Kidney tubule cell (primary cell): ENCODE measurements at regions not wholly inside any gene's neighbourhood (a gene's known extent, or its start where the extent isn't known, plus 50 kb on each side); places are given as distances from the start of the nearest gene placed in this dataset.

Source experiments
- DNase-seq: peaks from one replicate; pipeline ENCODE4 v3.0.0-alpha.2; 2018; ENCODE audit warnings: low spot score

DNA sequence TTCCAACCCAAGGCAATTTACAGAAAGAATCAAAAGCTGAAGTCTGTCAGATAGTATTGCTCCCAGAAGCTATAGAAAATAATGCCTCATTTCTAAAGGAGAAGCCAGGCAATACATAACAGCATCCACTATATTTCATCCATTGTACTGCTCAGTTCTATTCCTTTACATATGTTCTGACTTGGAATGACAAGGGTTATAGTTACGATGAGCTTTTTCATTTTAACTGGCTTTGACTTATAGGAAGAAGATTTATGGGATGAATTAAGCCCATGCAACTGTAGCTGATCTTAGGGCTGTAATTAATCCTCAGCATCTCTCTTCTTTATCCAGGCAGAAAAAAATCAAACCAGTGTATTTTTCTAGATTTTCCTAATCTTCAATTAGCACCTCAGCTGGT lies 676.3 kb upstream of the CCDC54 start:
- DNase-seq = no peak

GRCh38 chr3:106703524-106703923 lies 673.7 kb upstream of the CCDC54 start:
- no peak for DNase-seq

DNA sequence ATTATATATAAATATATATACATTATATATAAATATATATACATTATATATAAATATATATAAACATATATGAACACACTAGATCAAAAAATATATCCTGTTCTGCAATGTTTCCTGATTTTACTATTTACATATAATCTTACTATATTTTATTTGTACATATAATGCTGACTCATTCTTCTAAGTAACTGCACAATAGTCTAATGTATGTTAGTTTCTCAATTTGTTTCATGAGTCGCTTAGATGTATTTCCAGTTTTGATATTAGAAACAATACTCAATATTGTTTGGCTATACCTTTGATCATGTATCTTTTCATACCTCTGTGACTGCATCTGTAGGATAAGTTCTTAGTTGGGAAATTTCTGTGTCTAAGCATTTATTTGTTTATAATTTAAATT lies 669.9 kb upstream of the CCDC54 start:
- DNase-seq = no peak

- peak; percentile 39 for DNase-seq
Observed at GRCh38 chr3:106710596-106710995, 666.6 kb upstream of the CCDC54 start.

DNA sequence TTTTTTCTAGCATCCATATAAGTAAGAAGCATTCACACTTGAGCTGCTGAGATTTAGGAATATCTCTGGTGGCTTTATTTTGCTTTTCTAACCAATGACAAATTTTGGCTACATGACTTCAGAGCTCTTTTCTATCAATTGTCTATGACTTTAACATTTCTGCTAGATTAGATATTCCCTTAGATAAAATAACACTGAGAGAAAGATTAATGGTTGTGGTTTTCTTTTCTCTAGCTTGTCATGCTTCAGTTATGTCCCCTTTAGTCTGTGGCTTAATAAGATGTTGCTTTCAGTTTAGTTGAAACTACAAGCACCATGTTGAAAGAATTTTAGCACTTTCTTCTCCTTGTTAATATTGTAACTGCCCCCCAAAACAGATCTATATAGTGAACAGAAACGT lies 665.6 kb upstream of the CCDC54 start:
- DNase-seq = peak; percentile 72

- DNase-seq = no peak
Observed at GRCh38 chr3:106714400-106714799, 662.8 kb upstream of the CCDC54 start.

DNA sequence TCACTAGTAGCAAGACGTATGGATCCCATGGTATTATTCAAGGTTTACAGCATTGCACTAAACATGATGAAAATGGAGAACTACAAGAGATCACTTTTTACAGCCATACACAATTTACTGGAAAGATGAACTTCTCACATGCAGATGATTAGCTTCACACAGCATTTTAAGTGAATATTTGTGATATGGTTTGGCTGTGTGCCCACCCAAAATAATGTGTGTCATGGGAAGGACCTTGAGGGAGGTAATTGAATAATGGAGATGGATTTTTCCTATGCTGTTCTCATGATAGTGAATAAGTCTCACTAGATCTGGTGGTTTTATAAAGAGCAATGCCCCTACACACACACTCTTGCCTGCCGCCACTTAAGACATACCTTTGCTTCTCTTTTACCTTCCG lies 662.0 kb upstream of the CCDC54 start:
- no peak for DNase-seq

- DNase-seq = no peak
Observed at GRCh38 chr3:106717178-106717780, 660.0 kb upstream of the CCDC54 start.

GRCh38 chr3:106719077-106719476 lies 658.2 kb upstream of the CCDC54 start:
- DNase-seq = no peak

GRCh38 chr3:106719583-106719982 lies 657.7 kb upstream of the CCDC54 start:
- DNase-seq = no peak

DNA sequence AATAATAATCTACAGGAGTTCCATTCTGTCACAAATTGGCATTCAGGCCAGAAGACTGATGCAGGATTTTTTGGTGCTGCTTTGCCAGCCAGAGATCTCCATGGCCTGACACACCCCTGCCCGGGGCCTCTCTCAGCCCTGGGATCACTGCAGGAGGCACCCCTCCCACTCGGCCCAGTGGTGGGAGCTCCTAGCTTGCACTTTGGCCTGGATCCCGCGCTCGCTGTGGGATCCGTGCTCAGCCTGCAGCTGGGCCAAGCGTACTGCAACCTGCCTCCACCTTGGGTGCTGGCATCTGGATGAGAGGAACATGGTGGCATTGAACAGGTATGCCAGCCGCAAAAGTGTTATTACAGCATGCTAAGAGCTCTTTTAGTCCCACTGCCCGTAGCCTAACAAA lies 656.7 kb upstream of the CCDC54 start:
- no peak for DNase-seq

- DNase-seq = peak; percentile 9
Observed at GRCh38 chr3:106725566-106725965, 651.7 kb upstream of the CCDC54 start.

DNA sequence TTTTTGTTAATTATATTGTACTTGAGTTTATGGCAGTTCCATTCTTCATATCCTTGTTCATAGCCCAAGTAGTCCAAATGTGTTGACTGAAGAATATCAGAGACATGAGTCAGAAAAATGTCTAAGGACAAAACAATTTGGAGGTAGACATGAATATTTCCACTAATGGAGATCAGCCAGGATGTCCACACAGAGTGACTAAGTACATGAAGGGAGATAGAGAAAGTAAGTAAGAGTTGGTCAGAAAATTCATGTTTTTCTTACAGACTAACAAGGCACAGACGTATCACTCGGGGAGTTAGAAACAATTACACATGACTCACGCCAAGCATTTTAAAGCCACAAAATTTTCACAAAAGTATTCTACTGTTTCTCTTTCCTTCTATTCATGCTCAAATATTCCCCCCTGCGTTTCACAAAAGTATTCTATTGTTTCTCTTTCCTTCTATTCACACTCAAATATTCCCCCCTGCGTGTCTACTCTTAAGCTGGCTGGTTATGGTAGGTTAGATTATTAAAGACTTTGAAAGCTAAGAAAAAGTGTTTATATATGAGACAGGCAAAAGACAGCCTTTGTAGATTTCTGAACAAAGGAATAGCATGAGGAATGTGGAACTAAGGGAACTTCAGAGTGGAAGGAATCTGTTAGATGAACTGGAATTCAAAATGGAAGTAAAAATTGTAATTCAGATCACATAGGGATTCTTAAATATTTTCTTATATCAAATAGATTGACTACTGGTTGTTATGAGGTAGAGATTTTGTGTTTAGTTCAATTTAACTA lies 648.7 kb upstream of the CCDC54 start:
- DNase-seq = peak; percentile 99

DNA sequence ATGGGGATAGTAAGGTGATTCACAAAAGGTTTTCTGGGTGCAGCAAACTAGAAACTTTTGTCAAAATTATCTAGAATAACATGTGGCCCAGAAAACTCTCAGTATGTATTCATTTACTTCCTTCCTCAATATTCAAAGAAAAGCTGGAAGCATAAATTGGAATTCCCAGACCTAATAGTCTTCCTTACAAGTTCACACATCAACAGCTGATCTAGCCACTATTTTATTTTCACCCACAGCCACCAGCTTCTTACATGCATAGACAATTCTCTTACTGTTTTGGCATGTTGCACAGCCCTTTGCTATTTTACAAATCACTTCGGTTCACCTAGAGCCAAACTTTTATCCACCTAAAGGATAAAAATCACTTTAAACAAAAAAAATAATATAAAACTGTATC lies 647.8 kb upstream of the CCDC54 start:
- DNase-seq = no peak

DNA sequence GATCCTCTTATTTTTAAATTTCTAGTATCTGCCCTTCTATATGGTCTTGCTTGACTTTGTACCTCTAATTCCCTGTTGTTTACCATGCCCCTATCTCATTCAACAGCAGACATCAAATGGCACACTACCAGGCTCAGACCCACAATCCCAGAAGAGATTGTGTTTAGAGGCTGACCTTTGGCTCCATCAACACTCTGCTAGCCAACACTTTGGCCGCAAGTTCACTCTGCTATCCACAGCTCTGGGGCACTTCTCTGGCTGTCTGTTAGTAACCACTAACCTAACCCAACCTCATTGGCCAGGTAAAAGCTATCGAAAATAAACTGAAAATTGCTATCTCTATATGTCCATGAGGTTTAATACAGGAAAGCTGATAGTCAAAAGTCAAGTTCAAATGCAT lies 646.0 kb upstream of the CCDC54 start:
- no peak for DNase-seq

DNA sequence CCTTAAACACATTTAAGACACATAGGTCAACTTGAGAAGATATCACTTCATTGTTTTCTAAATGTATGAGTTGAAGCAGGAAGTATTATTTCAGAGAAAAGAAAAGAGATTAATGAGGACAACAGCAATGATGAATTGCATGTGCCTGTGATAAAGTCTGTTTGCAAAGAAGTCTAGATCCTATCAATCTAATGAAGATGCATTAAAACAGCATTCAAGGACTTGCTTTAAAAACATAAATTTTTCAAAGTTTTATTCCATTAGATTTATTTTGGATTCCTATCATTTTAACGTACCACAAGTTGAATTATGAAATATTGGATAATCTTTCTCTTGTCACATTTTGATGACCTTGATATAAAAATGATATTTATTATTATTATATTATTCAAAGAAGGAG lies 642.5 kb upstream of the CCDC54 start:
- no peak for DNase-seq

- DNase-seq = no peak
Observed at GRCh38 chr3:106737265-106737664, 640.0 kb upstream of the CCDC54 start.

DNA sequence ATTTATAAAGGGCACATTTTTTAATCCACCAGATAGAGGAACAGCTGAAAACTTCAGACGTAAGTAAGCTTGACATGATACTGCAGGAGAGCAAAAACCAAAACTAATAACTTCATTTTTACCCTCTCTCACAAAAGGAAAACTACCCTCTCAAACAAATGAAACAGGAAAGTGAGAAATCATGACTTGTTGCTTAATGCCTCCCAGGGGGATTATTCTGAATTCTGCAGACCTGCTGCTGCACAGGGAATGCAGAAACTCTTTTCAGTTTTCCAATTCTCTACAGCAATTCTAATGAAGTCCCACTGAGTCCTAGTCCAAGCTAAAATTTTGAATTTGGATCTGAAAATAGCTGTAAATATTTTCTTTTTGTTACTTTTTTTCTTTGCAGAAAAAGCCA lies 637.1 kb upstream of the CCDC54 start:
- DNase-seq = no peak

DNA sequence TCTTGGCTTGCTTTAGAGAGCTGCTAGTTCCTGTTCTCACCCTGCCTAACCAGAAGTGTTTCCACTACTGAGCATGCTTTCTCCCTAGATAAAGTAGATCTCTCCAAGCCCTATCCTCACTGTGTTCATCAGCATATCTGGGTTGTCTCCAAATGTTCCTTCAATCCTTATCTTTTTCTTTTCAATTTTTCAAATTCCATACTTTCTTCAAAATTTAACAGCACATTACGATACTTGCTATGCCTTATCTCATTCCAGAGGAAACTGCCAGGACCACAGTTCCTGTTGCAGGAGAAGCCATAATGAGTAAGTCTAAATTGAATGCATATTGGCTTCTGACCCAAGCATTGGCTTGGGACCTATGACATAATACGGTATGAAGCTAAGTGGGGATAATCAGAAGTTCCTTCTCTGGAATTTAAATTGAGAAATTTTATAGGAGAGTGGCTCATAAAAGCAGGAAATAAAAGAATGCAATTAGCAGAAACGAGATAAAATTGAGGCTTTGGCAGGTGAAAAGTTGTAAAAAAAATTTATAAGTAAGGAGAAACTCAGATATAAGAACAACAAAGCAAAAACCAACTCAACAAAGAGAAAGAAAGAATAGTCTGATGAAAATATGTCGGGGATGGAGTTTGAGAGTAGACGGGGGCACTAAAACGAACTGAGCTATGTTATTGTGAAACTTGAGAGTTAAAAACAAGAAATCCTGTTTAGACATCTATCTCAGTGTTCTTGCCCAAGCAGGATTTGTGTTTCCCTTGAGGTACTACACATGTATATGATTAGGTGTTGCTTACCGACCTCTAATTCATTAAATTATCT lies 631.7 kb upstream of the CCDC54 start:
- DNase-seq = no peak

DNA sequence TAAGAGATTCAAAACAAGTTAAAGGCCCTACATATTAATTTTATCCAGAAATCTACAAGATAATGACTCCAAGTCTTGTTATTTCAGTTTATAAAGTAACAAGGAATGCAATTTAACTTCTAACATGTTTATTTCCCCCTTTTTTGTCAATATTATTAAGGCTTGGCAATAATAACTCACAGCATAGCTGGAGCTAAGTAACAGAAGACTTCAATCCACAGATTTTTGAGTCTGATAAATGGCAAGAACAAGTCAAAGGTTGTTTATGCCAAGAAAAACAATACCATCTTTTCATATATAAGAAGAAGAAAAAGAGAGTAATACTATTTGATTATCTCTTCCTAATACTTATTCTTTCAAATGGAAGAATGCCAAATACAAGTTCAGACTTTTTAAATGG lies 631.0 kb upstream of the CCDC54 start:
- DNase-seq = no peak

GRCh38 chr3:106748472-106749262 lies 628.6 kb upstream of the CCDC54 start:
- no peak for DNase-seq

- DNase-seq = no peak
Observed at GRCh38 chr3:106750092-106750491, 627.1 kb upstream of the CCDC54 start.
